Body of pancreas (tissue), 4 donors: ENCODE measurements at regions not wholly inside any gene's neighbourhood (a gene's known extent, or its start where the extent isn't known, plus 50 kb on each side); places are given as distances from the start of the nearest gene placed in this dataset.

Experiments used
- ATAC-seq: fragments of 150-250 bp; one replicate; pipeline ENCODE4 v1.9.1; 2016
- DNase-seq, 4 donors: peaks; one replicate each; pipeline ENCODE4 v3.0.0-alpha.2; 2019
- H3K27ac ChIP-seq, 4 donors: fragments of 200-600 bp; sonication (generic); 1 replicate in 3 of 4; 2 replicates in 1 of 4; pipeline versions ENCODE4 v1.5.1 to v1.6.1; 2016 to 2019; ENCODE audit warnings: mild to moderate bottlenecking in 1 of 4, mixed read lengths in 1 of 4, moderate library complexity in 1 of 4
- H3K27me3 ChIP-seq, 2 donors: fragments of 200-600 bp; sonication (generic); one replicate each; pipeline ENCODE4 v1.6.0; 2016; ENCODE audit warnings: mild to moderate bottlenecking in 1 of 2
- H3K36me3 ChIP-seq, 2 donors: fragments of 200-600 bp; sonication (generic); replicated peaks in 1 of 2; 2 replicates each; pipeline ENCODE4 v1.5.1; 2016; ENCODE audit warnings: low read depth in 2 of 2; ENCODE audit not compliant: insufficient read depth in 1 of 2
- H3K4me1 ChIP-seq: fragments of 200-600 bp; sonication (generic); one replicate; pipeline ENCODE4 v1.6.0; 2016
- H3K4me3 ChIP-seq, 2 donors: fragments of 200-600 bp; sonication (generic); 1 replicate in 1 of 2; 2 replicates in 1 of 2; pipeline ENCODE4 v1.5.1; 2016 to 2019
- H3K9me3 ChIP-seq, 3 donors: fragments of 200-600 bp; sonication (generic); 1 replicate in 2 of 3; 2 replicates in 1 of 3; pipeline ENCODE4 v1.5.1; 2016
- POLR2A ChIP-seq, 3 donors: fragments of 450-650 bp; IDR thresholded peaks; one replicate each; pipeline ENCODE4 v1.6.1; 2016; ENCODE audit warnings: antibody characterized with exemption in 3 of 3, mild to moderate bottlenecking in 2 of 3
- WGBS, 2 donors: methylation state at CpG; one replicate each; pipeline ENCODE4 v1.1.5; 2017; 5-methylcytosine and 5-hydroxymethylcytosine counted together
- intact Hi-C: fragments of 100-400 bp; cut with DNase I; formaldehyde crosslinking; loops from one replicate; pipeline ENCODE4 v1.15.1; 2023
- TF ChIP-seq, protein P1 (sequence below), 7 experiments: fragments of 450-650 bp in 4 of 7; fragments of 200-600 bp in 3 of 7; sonication (generic) in 3 of 7; IDR thresholded peaks; one replicate each; pipeline ENCODE4 v1.5.1; 2016 to 2019; ENCODE audit warnings: antibody characterized with exemption in 7 of 7

DNA sequence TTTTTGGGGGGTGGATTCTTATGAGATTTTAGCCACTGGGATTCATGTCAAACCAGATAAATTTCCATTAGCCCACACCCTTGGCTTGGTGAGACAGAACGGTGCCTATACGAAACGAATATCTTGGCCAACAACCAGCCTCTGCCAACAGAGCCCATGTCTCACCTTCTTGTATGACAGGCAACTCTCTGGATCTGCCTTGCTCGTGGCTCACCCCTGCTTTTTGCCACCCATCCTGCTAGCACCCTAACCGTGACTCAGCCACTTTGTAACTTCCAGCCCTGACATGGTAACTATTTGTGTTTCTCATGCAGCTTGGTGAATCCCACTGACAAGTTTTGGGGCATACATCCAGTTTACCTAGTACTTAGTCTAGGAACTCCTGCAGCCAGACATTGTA lies 457.0 kb downstream of the SPATA31D1 start:
- Histone ChIP-seq H3K27me3 (no peaks in the 10 kb centered on the region), H3K9me3 (peaks cover 0 to 14% (median 0%) of the 10 kb centered on the region in 3 donors), H3K36me3 (no peaks in the 10 kb centered on the region), H3K4me3 (no peak overlapping the region), H3K4me1 (no peaks in the 10 kb centered on the region), H3K27ac (no peak overlapping the region)
- TF ChIP-seq, protein P1, sequence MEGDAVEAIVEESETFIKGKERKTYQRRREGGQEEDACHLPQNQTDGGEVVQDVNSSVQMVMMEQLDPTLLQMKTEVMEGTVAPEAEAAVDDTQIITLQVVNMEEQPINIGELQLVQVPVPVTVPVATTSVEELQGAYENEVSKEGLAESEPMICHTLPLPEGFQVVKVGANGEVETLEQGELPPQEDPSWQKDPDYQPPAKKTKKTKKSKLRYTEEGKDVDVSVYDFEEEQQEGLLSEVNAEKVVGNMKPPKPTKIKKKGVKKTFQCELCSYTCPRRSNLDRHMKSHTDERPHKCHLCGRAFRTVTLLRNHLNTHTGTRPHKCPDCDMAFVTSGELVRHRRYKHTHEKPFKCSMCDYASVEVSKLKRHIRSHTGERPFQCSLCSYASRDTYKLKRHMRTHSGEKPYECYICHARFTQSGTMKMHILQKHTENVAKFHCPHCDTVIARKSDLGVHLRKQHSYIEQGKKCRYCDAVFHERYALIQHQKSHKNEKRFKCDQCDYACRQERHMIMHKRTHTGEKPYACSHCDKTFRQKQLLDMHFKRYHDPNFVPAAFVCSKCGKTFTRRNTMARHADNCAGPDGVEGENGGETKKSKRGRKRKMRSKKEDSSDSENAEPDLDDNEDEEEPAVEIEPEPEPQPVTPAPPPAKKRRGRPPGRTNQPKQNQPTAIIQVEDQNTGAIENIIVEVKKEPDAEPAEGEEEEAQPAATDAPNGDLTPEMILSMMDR (IDR thresholded peaks at IDR 0.05), result no peak
- TF ChIP-seq POLR2A (IDR thresholded peaks at IDR 0.05), result no peak
- 68 to 77% methylated on average over 5 of the region's 5 CpGs for WGBS, 2 donors
- no peak for ATAC-seq
- intact Hi-C loops, result no loop called here
- no peak for DNase-seq

DNA sequence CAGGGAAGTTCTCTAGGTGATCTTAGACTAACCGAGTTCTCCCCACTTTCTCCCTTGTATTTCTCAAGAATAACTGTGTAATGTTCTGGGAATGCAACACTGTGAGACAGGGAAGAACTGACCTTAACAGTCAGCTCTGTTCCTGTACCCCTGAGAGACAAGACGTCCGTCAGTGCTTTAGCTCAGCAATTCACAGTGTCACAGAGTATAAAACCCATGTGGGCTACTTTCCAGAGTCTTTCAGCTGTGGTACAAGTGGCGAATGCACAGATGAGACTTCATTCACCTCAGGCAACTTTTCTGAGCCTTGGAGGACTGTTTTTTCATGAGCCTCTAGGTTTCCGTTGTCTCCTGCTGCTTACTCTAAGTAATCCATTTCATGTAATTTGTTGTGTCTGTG lies 458.8 kb downstream of the SPATA31D1 start:
- Histone ChIP-seq H3K9me3 (peaks cover 0 to 9% (median 0%) of the 10 kb centered on the region in 3 donors), H3K27me3 (no peaks in the 10 kb centered on the region), H3K4me1 (no peaks in the 10 kb centered on the region), H3K36me3 (no peaks in the 10 kb centered on the region), H3K27ac (no peak overlapping the region), H3K4me3 (no peak overlapping the region)
- ATAC-seq (no peak), DNase-seq (no peak)
- intact Hi-C loops, result no loop called here
- WGBS, 2 donors, result 76 to 84% methylated on average over 5 of the region's 5 CpGs
- no peak for TF ChIP-seq POLR2A (IDR thresholded peaks at IDR 0.05)
- TF ChIP-seq, protein P1 (IDR thresholded peaks at IDR 0.05), result no peak

DNA sequence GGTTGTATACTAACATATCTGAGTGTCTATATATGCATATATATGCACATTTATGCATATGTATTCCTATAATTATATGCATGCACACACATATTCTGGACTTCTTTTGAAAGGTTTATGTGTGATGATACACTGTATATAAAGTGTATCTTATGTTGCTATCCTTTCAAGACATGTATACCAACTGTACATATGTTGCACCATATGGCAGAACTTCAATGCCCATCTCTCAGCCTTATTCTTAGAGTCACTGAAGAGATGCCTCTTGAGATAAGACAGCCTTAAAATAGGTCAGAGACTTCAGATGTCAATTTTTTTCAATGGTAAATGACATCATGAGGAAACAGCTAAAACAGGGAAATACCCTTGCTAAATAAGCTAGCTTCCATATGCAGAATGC lies 461.4 kb downstream of the SPATA31D1 start:
- ATAC-seq (no peak), DNase-seq (no peak)
- Histone ChIP-seq H3K27me3 (no peaks in the 10 kb centered on the region), H3K27ac (no peak overlapping the region), H3K36me3 (no peaks in the 10 kb centered on the region), H3K4me1 (no peaks in the 10 kb centered on the region), H3K9me3 (peaks cover 0 to 9% (median 0%) of the 10 kb centered on the region in 3 donors), H3K4me3 (no peak overlapping the region)
- intact Hi-C loops, result no loop called here
- TF ChIP-seq POLR2A (IDR thresholded peaks at IDR 0.05), result no peak
- TF ChIP-seq, protein P1 (IDR thresholded peaks at IDR 0.05), result no peak

DNA sequence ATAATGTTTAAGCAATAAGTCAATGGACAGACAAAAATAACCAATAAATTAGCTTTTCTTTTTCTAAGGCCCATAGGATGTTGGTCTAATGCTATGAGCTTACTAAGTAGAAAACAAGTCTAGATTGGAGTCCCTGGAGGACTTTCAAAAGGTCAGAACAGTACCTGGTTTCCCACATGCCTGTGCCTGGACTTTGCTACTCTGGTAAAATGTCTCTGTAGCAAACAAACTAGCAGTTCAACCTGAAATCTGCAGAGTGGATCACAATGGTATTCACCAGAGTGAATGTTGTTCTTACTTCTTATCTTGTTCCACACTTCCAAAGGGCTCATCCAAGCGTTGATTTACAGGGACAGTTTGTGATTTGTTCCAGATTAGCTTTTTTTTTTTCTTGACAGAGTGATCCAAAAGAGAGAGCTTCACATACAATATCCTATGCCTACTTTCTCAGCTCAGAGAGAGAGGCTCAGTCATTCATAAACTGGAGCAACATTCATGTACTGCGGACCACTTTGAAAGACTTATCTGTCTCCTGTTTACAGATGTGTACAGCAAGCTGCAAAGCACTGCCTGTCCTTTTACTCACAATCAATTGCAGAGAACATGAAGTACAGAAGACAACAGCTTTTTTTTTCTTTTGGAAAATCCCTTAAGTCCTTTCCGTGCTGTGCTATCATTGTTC lies 466.1 kb downstream of the SPATA31D1 start:
- ATAC-seq, result no peak
- Histone ChIP-seq H3K36me3 (no peaks in the 10 kb centered on the region), H3K27me3 (no peaks in the 10 kb centered on the region), H3K9me3 (no peaks in the 10 kb centered on the region), H3K27ac (no peak overlapping the region), H3K4me1 (no peaks in the 10 kb centered on the region), H3K4me3 (no peak overlapping the region)
- intact Hi-C loops, result no loop called here
- WGBS, 2 donors, result 32 to 49% methylated on average over 3 of the region's 3 CpGs
- TF ChIP-seq POLR2A (IDR thresholded peaks at IDR 0.05), result no peak
- TF ChIP-seq, protein P1 (IDR thresholded peaks at IDR 0.05), result no peak
- DNase-seq, result no peak

DNA sequence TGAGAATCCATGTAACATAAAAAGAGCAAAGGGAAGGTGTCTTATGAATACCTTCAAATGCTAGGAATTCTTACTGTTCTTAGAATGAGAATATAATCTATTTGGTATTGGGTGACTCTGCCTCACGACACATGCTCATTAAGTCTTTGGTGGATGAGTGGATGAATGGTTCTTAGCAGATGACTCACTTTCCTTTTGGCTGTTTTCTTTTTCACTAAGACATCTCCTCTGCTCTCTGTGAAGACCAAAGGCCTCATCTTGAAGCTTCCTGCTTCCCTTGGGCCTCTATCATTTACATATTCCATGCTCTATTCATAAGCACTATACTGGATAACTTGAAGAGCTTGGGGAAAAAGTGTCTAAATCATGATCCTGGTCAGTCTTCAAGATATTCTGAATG lies 468.1 kb downstream of the SPATA31D1 start:
- no peak for TF ChIP-seq POLR2A (IDR thresholded peaks at IDR 0.05)
- TF ChIP-seq, protein P1 (IDR thresholded peaks at IDR 0.05), result no peak
- ATAC-seq, result no peak
- WGBS, 2 donors, result 92 to 100% methylated on average over 1 of the region's 1 CpG
- Histone ChIP-seq H3K4me3 (no peak overlapping the region), H3K27ac (no peak overlapping the region), H3K9me3 (no peaks in the 10 kb centered on the region), H3K27me3 (no peaks in the 10 kb centered on the region), H3K36me3 (no peaks in the 10 kb centered on the region), H3K4me1 (no peaks in the 10 kb centered on the region)
- intact Hi-C loops, result no loop called here
- no peak for DNase-seq
